GM12891 (cell line): ENCODE measurements at regions not wholly inside any gene's neighbourhood (a gene's known extent, or its start where the extent isn't known, plus 50 kb on each side); places are given as distances from the start of the nearest gene placed in this dataset.

Experiments
- DNase-seq: peaks from one replicate; pipeline ENCODE4 v3.0.0; 2011; ENCODE audit warnings: low spot score; ENCODE audit not compliant: insufficient read length
- FAIRE-seq: peaks from 2 replicates; lab custom pipeline; 2011; peaks lifted over from hg19 to GRCh38; lab: Jason Lieb, UNC
- PAX5 ChIP-seq: IDR thresholded peaks from 2 replicates; pipeline ENCODE4 v1.6.1; 2011; ENCODE audit warnings: low read length, moderate library complexity, mild to moderate bottlenecking; ENCODE audit not compliant: insufficient read depth, severe bottlenecking
- POLR2A ChIP-seq: IDR thresholded peaks from 2 replicates; pipeline ENCODE4 v1.6.1; 2011; ENCODE audit warnings: low read depth, low read length, control low read depth
- POLR2AphosphoS5 ChIP-seq: IDR thresholded peaks from 2 replicates; pipeline ENCODE4 v1.6.1; 2011; ENCODE audit warnings: low read depth, low read length, control low read depth
- POU2F2 ChIP-seq: IDR thresholded peaks from 2 replicates; pipeline ENCODE4 v1.6.1; 2011; ENCODE audit warnings: low read depth, mild to moderate bottlenecking, control low read depth, low read length, moderate library complexity
- SPI1 ChIP-seq: IDR thresholded peaks from 2 replicates; pipeline ENCODE4 v1.6.1; 2011; ENCODE audit warnings: low read depth, low read length, control low read depth
- TAF1 ChIP-seq: IDR thresholded peaks from 2 replicates; pipeline ENCODE4 v1.6.1; 2011; ENCODE audit warnings: low read depth, low read length, control low read depth

GRCh38 chr5:2214910-2215590, 332.3 kb upstream of the IRX4 start:
- DNase-seq (no peak), FAIRE-seq (no peak)
- no peak for TF ChIP-seq POU2F2
- TF ChIP-seq POLR2A, result no peak
- no peak for TF ChIP-seq SPI1
- no peak for TF ChIP-seq PAX5
- TF ChIP-seq POLR2AphosphoS5, result no peak
- TF ChIP-seq TAF1, result no peak

GRCh38 chr5:2213121-2213730, 330.5 kb upstream of the IRX4 start:
- TF ChIP-seq POU2F2 (no peak), POLR2A (no peak), POLR2AphosphoS5 (no peak), SPI1 (no peak), PAX5 (no peak), TAF1 (no peak)
- DNase-seq (no peak), FAIRE-seq (no peak)

GRCh38 chr5:2212481-2212880, 329.8 kb upstream of the IRX4 start:
- DNase-seq (no peak), FAIRE-seq (no peak)
- TF ChIP-seq POLR2AphosphoS5 (no peak), SPI1 (no peak), POU2F2 (no peak), POLR2A (no peak), PAX5 (no peak), TAF1 (no peak)

GRCh38 chr5:2208239-2208544, 325.5 kb upstream of the IRX4 start:
- DNase-seq (no peak), FAIRE-seq (no peak)
- TF ChIP-seq TAF1 (no peak), POLR2AphosphoS5 (no peak), POLR2A (no peak), POU2F2 (no peak), PAX5 (no peak)

- no peak for DNase-seq
Observed at GRCh38 chr5:2207416-2208238, 324.9 kb upstream of the IRX4 start.

GRCh38 chr5:2207109-2207399, 324.3 kb upstream of the IRX4 start:
- no peak for DNase-seq
- no peak for FAIRE-seq
- TF ChIP-seq TAF1 (no peak), POLR2A (no peak), SPI1 (no peak), POU2F2 (no peak), PAX5 (no peak), POLR2AphosphoS5 (no peak)

More at GRCh38 chr5:2207416-2208238, 324.9 kb upstream of the IRX4 start:
- no peak for FAIRE-seq
- TF ChIP-seq PAX5, result no peak
- TF ChIP-seq POU2F2, result no peak

GRCh38 chr5:2206293-2207108, 323.8 kb upstream of the IRX4 start:
- no peak for DNase-seq
- TF ChIP-seq POU2F2, result no peak
- TF ChIP-seq SPI1, result no peak
- TF ChIP-seq POLR2AphosphoS5, result no peak
- TF ChIP-seq POLR2A, result no peak
- TF ChIP-seq TAF1, result no peak
- no peak for TF ChIP-seq PAX5
- FAIRE-seq, result no peak

GRCh38 chr5:2205596-2206226, 323.0 kb upstream of the IRX4 start:
- DNase-seq (no peak), FAIRE-seq (no peak)
- TF ChIP-seq PAX5, result no peak
- TF ChIP-seq POLR2A, result no peak
- no peak for TF ChIP-seq TAF1

- FAIRE-seq (no peak), DNase-seq (no peak)
- no peak for TF ChIP-seq POLR2A
Observed at GRCh38 chr5:2205185-2205585, 322.5 kb upstream of the IRX4 start.
